DOHH2 (cell line): ENCODE measurements at regions not wholly inside any gene's neighbourhood (a gene's known extent, or its start where the extent isn't known, plus 50 kb on each side); places are given as distances from the start of the nearest gene placed in this dataset.

ENCODE experiments used
- H3F3A ChIP-seq: fragments of 200-600 bp; sonication (generic), shearing (Covaris generic); 2 replicates; pipeline ENCODE4 v1.6.0; 2016; ENCODE audit warnings: antibody characterized with exemption, mild to moderate bottlenecking; ENCODE audit not compliant: control insufficient read depth, insufficient read depth
- H3K27ac ChIP-seq: fragments of 200-600 bp; sonication (generic); 2 replicates; pipeline ENCODE4 v1.5.1; 2014; ENCODE audit warnings: low read depth, mild to moderate bottlenecking, low read length, moderate library complexity
- H3K27me3 ChIP-seq: fragments of 200-600 bp; sonication (generic); 2 replicates; pipeline ENCODE4 v1.6.1; 2014; ENCODE audit warnings: mild to moderate bottlenecking, low read length, mixed read lengths; ENCODE audit not compliant: control insufficient read depth
- H3K36me3 ChIP-seq: fragments of 200-600 bp; sonication (generic); 2 replicates; pipeline ENCODE4 v1.6.1; 2014; ENCODE audit warnings: mild to moderate bottlenecking, low read length, moderate library complexity, mixed read lengths; ENCODE audit not compliant: control insufficient read depth
- H3K4me1 ChIP-seq: fragments of 200-600 bp; sonication (generic); 2 replicates; pipeline ENCODE4 v1.6.1; 2014; ENCODE audit warnings: mild to moderate bottlenecking, low read length, mixed read lengths; ENCODE audit not compliant: control insufficient read depth
- H3K4me2 ChIP-seq: fragments of 200-600 bp; sonication (generic); 2 replicates; pipeline ENCODE4 v1.6.0; 2014; ENCODE audit warnings: mild to moderate bottlenecking, low read length, moderate library complexity
- H3K4me3 ChIP-seq: fragments of 200-600 bp; sonication (generic); 2 replicates; pipeline ENCODE4 v1.5.1; 2014; ENCODE audit warnings: mild to moderate bottlenecking, low read length, mixed read lengths
- H3K79me2 ChIP-seq: fragments of 200-600 bp; sonication (generic); 2 replicates; pipeline ENCODE4 v1.6.1; 2014; ENCODE audit warnings: mild to moderate bottlenecking, low read length, mixed read lengths; ENCODE audit not compliant: control insufficient read depth
- H3K9me2 ChIP-seq: fragments of 200-600 bp; sonication (generic); replicated peaks from 2 replicates; pipeline ENCODE4 v1.6.1; 2014; ENCODE audit warnings: mild to moderate bottlenecking, low read length, mixed read lengths; ENCODE audit not compliant: control insufficient read depth
- H3K9me3 ChIP-seq: fragments of 200-600 bp; sonication (generic); 2 replicates; pipeline ENCODE4 v1.6.1; 2014; ENCODE audit warnings: antibody characterized with exemption, low read length, mixed read lengths; ENCODE audit not compliant: control insufficient read depth, insufficient read depth
- H4K20me1 ChIP-seq: fragments of 200-600 bp; sonication (generic); 2 replicates; pipeline ENCODE4 v1.6.0; 2014; ENCODE audit warnings: low read depth, mild to moderate bottlenecking, antibody characterized with exemption, low read length, moderate library complexity; ENCODE audit not compliant: control insufficient read depth, insufficient read depth
- EZH2phosphoT487 ChIP-seq: fragments of 200-600 bp; sonication (generic); IDR thresholded peaks from 2 replicates; pipeline ENCODE4 v1.6.1; 2017; ENCODE audit warnings: borderline replicate concordance, mild to moderate bottlenecking, antibody characterized with exemption, low read length, moderate library complexity, mixed read lengths
- TF ChIP-seq, protein P1 (sequence below): fragments of 200-600 bp; sonication (generic); IDR thresholded peaks from one replicate; pipeline ENCODE4 v1.5.1; 2014; ENCODE audit warnings: antibody characterized with exemption, mild to moderate bottlenecking, low read depth, low read length; ENCODE audit not compliant: poor library complexity, severe bottlenecking

DNA sequence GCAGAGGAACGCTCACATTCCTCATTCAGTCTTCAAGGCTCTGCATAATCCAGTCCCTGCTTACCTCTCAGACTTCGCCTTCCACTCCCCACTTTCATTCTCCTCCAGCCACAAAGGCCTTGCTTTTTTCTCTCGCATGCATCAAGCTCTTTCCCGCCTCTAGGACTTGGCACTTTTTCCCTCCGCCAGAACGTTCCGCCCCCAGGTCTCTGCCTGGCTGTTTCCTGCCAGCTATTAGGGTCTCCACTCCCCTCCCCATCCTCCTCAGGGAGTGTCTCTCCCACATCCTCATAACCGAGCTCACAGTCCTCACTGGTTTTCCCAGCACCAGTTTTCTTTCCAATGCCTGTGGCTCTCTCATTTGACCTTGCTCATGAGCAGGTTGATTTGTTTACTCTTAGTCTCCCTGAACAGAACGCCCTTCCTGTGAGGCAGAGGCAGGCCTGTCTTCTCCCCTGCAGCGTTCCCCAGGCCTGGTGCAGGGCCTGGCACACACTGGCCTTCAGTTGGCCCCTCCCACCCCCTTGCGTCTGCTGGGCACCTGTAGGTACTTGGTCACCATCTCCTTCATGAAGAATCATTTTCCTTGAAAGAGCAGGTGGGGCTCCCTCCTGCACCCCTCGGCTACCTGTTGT lies 75.2 kb downstream of the RTL6 start:
- TF ChIP-seq, protein P1, sequence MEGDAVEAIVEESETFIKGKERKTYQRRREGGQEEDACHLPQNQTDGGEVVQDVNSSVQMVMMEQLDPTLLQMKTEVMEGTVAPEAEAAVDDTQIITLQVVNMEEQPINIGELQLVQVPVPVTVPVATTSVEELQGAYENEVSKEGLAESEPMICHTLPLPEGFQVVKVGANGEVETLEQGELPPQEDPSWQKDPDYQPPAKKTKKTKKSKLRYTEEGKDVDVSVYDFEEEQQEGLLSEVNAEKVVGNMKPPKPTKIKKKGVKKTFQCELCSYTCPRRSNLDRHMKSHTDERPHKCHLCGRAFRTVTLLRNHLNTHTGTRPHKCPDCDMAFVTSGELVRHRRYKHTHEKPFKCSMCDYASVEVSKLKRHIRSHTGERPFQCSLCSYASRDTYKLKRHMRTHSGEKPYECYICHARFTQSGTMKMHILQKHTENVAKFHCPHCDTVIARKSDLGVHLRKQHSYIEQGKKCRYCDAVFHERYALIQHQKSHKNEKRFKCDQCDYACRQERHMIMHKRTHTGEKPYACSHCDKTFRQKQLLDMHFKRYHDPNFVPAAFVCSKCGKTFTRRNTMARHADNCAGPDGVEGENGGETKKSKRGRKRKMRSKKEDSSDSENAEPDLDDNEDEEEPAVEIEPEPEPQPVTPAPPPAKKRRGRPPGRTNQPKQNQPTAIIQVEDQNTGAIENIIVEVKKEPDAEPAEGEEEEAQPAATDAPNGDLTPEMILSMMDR: no peak
- no peak for TF ChIP-seq EZH2phosphoT487
- no peaks in the 10 kb centered on the region for H3K9me2 ChIP-seq
- no peak overlapping the region for H3K4me3 ChIP-seq
- H3K27me3 ChIP-seq: peaks cover 5% of the 10 kb centered on the region; the same call in 1 of the 2 replicates
- no peak overlapping the region for H3K27ac ChIP-seq
- no peaks in the 10 kb centered on the region for H3K36me3 ChIP-seq
- H3K79me2 ChIP-seq: no peaks in the 10 kb centered on the region
- no peaks in the 10 kb centered on the region for H4K20me1 ChIP-seq
- H3K4me1 ChIP-seq: no peaks in the 10 kb centered on the region
- H3K9me3 ChIP-seq: no peaks in the 10 kb centered on the region
- H3K4me2 ChIP-seq: no peak overlapping the region
- no peaks in the 10 kb centered on the region for H3F3A ChIP-seq

DNA sequence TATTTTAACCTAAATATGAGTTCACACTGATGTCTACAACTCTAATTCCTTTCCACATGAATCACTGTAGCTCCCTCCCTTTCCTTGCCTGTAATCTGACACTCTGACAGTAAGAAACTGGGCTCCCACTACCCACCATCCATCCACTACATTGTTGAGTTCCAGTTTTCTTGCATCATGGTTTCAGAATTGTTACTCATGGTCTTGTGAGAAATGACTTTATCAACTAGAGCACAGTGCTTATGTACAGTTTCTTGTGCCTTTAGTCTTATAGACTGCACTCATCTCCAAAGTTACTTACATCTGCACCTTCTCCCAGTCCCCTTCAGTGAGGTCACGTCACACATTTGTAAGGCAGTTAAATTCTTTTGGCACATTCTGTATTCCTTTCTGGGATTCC lies 78.6 kb downstream of the RTL6 start:
- Histone ChIP-seq H3K4me3 (no peak overlapping the region), H3K9me3 (peaks cover 4% of the 10 kb centered on the region; the same call in 1 of the 2 replicates), H3K36me3 (no peaks in the 10 kb centered on the region), H3K4me2 (no peak overlapping the region), H3F3A (no peaks in the 10 kb centered on the region), H3K27me3 (peaks cover 5% of the 10 kb centered on the region; the same call in 1 of the 2 replicates), H3K9me2 (no peaks in the 10 kb centered on the region), H3K4me1 (no peaks in the 10 kb centered on the region), H3K27ac (no peak overlapping the region), H3K79me2 (no peaks in the 10 kb centered on the region), H4K20me1 (no peaks in the 10 kb centered on the region)
- TF ChIP-seq, protein P1: no peak
- TF ChIP-seq EZH2phosphoT487: no peak

DNA sequence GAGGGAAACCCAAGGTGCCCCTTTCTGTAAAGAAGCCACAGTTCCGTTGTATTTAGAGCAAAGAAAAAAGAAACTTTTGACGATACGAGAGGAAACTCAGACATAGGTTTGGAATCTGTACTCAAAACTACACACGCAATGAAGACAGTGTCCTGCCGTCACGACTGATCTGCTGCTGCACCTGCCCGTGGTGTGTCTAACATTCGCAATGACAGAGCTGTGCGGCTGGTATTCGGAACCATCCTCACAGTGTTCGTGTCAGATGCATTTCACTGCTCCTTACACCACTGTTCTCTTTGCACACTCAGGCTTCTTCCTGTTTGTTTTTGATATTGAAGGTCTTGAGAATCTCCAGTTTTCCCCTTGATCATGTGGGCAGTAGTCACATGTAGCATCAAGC lies 84.8 kb downstream of the RTL6 start:
- H3K9me3 ChIP-seq: peaks cover 4% of the 10 kb centered on the region; the same call in 1 of the 2 replicates
- no peak overlapping the region for H3K4me2 ChIP-seq
- no peaks in the 10 kb centered on the region for H3K79me2 ChIP-seq
- H3K27me3 ChIP-seq: no peaks in the 10 kb centered on the region
- H3K4me3 ChIP-seq: no peak overlapping the region
- H4K20me1 ChIP-seq: no peaks in the 10 kb centered on the region
- no peak overlapping the region for H3K27ac ChIP-seq
- H3K4me1 ChIP-seq: no peaks in the 10 kb centered on the region
- TF ChIP-seq EZH2phosphoT487: no peak
- TF ChIP-seq, protein P1: no peak
- no peaks in the 10 kb centered on the region for H3K9me2 ChIP-seq
- no peaks in the 10 kb centered on the region for H3K36me3 ChIP-seq
- H3F3A ChIP-seq: no peaks in the 10 kb centered on the region
